Body of pancreas (tissue), 4 donors: ENCODE measurements at regions not wholly inside any gene's neighbourhood (a gene's known extent, or its start where the extent isn't known, plus 50 kb on each side); places are given as distances from the start of the nearest gene placed in this dataset.

Experiments used
- POLR2A ChIP-seq, 3 donors: fragments of 450-650 bp; IDR thresholded peaks; one replicate each; pipeline ENCODE4 v1.6.1; 2016; ENCODE audit warnings: antibody characterized with exemption in 3 of 3, mild to moderate bottlenecking in 2 of 3
- TF ChIP-seq, protein P1 (sequence below), 7 experiments: fragments of 450-650 bp in 4 of 7; fragments of 200-600 bp in 3 of 7; sonication (generic) in 3 of 7; IDR thresholded peaks; one replicate each; pipeline ENCODE4 v1.5.1; 2016 to 2019; ENCODE audit warnings: antibody characterized with exemption in 7 of 7

DNA sequence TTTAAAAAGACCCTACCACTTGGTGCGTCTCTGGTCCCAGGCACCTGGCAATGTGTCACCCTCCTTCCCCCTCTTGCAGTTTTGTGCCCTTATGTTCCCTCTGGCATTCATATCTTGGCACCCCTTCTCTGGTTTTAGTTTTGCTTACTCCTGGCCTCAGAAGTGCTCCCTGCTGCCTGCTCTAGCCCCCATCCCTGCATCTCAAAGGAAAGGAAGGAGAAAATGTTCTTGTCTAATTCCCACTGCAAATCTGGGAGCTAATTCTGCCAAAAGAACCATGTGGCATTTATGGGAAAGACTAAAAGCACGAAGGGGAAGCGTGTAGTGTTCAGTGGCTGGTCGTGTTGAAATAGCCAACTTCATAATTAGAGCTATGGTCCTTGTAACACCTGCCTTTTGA is 340.1 kb upstream of the RPS6KA3 start:
- TF ChIP-seq, protein P1, sequence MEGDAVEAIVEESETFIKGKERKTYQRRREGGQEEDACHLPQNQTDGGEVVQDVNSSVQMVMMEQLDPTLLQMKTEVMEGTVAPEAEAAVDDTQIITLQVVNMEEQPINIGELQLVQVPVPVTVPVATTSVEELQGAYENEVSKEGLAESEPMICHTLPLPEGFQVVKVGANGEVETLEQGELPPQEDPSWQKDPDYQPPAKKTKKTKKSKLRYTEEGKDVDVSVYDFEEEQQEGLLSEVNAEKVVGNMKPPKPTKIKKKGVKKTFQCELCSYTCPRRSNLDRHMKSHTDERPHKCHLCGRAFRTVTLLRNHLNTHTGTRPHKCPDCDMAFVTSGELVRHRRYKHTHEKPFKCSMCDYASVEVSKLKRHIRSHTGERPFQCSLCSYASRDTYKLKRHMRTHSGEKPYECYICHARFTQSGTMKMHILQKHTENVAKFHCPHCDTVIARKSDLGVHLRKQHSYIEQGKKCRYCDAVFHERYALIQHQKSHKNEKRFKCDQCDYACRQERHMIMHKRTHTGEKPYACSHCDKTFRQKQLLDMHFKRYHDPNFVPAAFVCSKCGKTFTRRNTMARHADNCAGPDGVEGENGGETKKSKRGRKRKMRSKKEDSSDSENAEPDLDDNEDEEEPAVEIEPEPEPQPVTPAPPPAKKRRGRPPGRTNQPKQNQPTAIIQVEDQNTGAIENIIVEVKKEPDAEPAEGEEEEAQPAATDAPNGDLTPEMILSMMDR (IDR thresholded peaks at IDR 0.05): no peak
- TF ChIP-seq POLR2A (IDR thresholded peaks at IDR 0.05): no peak
